KMS-11 (cell line): ENCODE measurements at regions not wholly inside any gene's neighbourhood (a gene's known extent, or its start where the extent isn't known, plus 50 kb on each side); places are given as distances from the start of the nearest gene placed in this dataset.

ENCODE experiments used
- H2AFZ ChIP-seq: fragments of 200-600 bp; sonication (generic); 2 replicates; pipeline ENCODE4 v1.6.1; 2016; ENCODE audit warnings: antibody characterized with exemption, mixed run types, low read depth
- H3K27ac ChIP-seq: fragments of 200-600 bp; sonication (generic); 2 replicates; pipeline ENCODE4 v1.6.1; 2016; ENCODE audit warnings: mild to moderate bottlenecking, mixed run types
- H3K27me3 ChIP-seq: fragments of 200-600 bp; sonication (generic); 2 replicates; pipeline ENCODE4 v1.6.1; 2017; ENCODE audit warnings: mild to moderate bottlenecking, low read depth, mixed run types, moderate library complexity; ENCODE audit not compliant: insufficient read depth
- H3K36me3 ChIP-seq: fragments of 200-600 bp; sonication (generic); 2 replicates; pipeline ENCODE4 v1.6.1; 2017; ENCODE audit warnings: mild to moderate bottlenecking, mixed run types; ENCODE audit not compliant: insufficient read depth
- H3K4me1 ChIP-seq: fragments of 200-600 bp; sonication (generic); 2 replicates; pipeline ENCODE4 v1.6.1; 2016; ENCODE audit warnings: mild to moderate bottlenecking, low read depth, mixed run types; ENCODE audit not compliant: poor library complexity, severe bottlenecking
- H3K4me2 ChIP-seq: fragments of 200-600 bp; sonication (generic); 2 replicates; pipeline ENCODE4 v1.7.0; 2016; ENCODE audit warnings: mild to moderate bottlenecking, mixed run types
- H3K4me3 ChIP-seq: fragments of 200-600 bp; sonication (generic); IDR thresholded peaks from 2 replicates; pipeline ENCODE4 v1.6.1; 2017; ENCODE audit warnings: low read depth, low read length, mixed read lengths; ENCODE audit not compliant: insufficient read depth
- H3K79me2 ChIP-seq: fragments of 200-600 bp; sonication (generic); 2 replicates; pipeline ENCODE4 v1.6.1; 2016; ENCODE audit warnings: low read depth, mixed run types; ENCODE audit not compliant: insufficient read depth
- H3K9ac ChIP-seq: fragments of 200-600 bp; sonication (generic); 2 replicates; pipeline ENCODE4 v1.6.1; 2016; ENCODE audit warnings: mild to moderate bottlenecking, mixed run types
- H4K20me1 ChIP-seq: fragments of 200-600 bp; sonication (generic); 2 replicates; pipeline ENCODE4 v1.6.1; 2016; ENCODE audit warnings: mild to moderate bottlenecking, mixed run types; ENCODE audit not compliant: insufficient read depth
- TF ChIP-seq, protein P1 (sequence below): fragments of 200-600 bp; sonication (generic); conservative IDR thresholded peaks from 2 replicates; pipeline ENCODE4 v1.6.1; 2017; ENCODE audit warnings: low read depth, mild to moderate bottlenecking, antibody characterized with exemption, low read length, moderate library complexity, mixed read lengths

- TF ChIP-seq, protein P1, sequence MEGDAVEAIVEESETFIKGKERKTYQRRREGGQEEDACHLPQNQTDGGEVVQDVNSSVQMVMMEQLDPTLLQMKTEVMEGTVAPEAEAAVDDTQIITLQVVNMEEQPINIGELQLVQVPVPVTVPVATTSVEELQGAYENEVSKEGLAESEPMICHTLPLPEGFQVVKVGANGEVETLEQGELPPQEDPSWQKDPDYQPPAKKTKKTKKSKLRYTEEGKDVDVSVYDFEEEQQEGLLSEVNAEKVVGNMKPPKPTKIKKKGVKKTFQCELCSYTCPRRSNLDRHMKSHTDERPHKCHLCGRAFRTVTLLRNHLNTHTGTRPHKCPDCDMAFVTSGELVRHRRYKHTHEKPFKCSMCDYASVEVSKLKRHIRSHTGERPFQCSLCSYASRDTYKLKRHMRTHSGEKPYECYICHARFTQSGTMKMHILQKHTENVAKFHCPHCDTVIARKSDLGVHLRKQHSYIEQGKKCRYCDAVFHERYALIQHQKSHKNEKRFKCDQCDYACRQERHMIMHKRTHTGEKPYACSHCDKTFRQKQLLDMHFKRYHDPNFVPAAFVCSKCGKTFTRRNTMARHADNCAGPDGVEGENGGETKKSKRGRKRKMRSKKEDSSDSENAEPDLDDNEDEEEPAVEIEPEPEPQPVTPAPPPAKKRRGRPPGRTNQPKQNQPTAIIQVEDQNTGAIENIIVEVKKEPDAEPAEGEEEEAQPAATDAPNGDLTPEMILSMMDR = no peak
- no peaks in the 10 kb centered on the region for H4K20me1 ChIP-seq
- H3K36me3 ChIP-seq = no peaks in the 10 kb centered on the region
- no peaks in the 10 kb centered on the region for H3K79me2 ChIP-seq
- no peak overlapping the region for H3K4me2 ChIP-seq
- H2AFZ ChIP-seq = no peak overlapping the region
- H3K4me1 ChIP-seq = no peaks in the 10 kb centered on the region
- no peaks in the 10 kb centered on the region for H3K27me3 ChIP-seq
- H3K4me3 ChIP-seq = no peak overlapping the region
- H3K9ac ChIP-seq = no peak overlapping the region
- H3K27ac ChIP-seq = no peak overlapping the region
Measured at GRCh38 chr12:63021116-63021515, 86.2 kb upstream of the PPM1H start.

GRCh38 chr12:63020269-63020668 is 85.3 kb upstream of the PPM1H start:
- no peaks in the 10 kb centered on the region for H3K27me3 ChIP-seq
- no peaks in the 10 kb centered on the region for H4K20me1 ChIP-seq
- no peaks in the 10 kb centered on the region for H3K4me1 ChIP-seq
- no peak overlapping the region for H2AFZ ChIP-seq
- H3K27ac ChIP-seq = no peak overlapping the region
- H3K4me3 ChIP-seq = no peak overlapping the region
- H3K79me2 ChIP-seq = no peaks in the 10 kb centered on the region
- TF ChIP-seq, protein P1 = no peak
- no peak overlapping the region for H3K9ac ChIP-seq
- no peak overlapping the region for H3K4me2 ChIP-seq
- H3K36me3 ChIP-seq = no peaks in the 10 kb centered on the region

DNA sequence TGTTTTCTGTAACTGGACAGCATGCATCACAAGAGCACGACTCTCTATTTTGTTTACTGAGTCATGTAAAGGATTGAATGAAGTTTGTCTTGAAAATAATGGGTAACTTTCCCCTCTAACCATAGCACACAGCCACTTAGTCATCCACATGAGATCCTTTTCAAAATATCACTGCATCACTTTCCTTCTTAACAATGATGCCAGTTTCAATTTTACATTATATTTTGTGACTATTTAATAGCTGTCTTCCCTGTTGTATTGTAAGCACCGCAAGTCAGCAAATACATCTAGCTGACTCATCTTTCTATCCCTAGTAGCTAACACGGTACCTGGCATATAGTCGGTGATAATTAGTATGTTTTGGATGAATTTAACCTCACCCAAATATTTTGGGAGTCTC is 83.3 kb upstream of the PPM1H start:
- no peak overlapping the region for H2AFZ ChIP-seq
- H3K79me2 ChIP-seq = no peaks in the 10 kb centered on the region
- TF ChIP-seq, protein P1 = no peak
- no peaks in the 10 kb centered on the region for H3K36me3 ChIP-seq
- H3K4me3 ChIP-seq = no peak overlapping the region
- H4K20me1 ChIP-seq = no peaks in the 10 kb centered on the region
- no peaks in the 10 kb centered on the region for H3K27me3 ChIP-seq
- no peak overlapping the region for H3K27ac ChIP-seq
- no peak overlapping the region for H3K9ac ChIP-seq
- no peak overlapping the region for H3K4me2 ChIP-seq
- no peaks in the 10 kb centered on the region for H3K4me1 ChIP-seq

DNA sequence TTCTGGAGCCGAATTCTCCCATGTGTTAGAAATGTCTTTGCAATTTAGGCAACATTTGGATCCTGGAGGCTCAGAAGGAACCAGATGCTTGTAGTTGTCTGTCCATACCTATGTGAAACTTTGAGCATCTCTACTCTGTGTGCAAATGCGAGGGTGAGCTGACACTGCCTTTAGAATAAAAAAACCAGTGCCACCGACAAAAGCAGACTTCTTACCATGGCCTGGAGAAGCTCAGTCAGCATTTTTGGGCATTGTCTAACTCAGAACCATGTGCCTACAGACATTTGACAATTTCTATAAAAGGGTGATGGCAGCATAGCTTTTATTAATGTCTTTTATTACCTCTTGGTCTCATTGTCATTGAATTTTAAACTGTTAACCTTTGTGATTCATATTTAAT is 78.4 kb upstream of the PPM1H start:
- Histone ChIP-seq H3K4me1 (no peaks in the 10 kb centered on the region), H4K20me1 (no peaks in the 10 kb centered on the region), H2AFZ (no peak overlapping the region), H3K27me3 (no peaks in the 10 kb centered on the region), H3K79me2 (no peaks in the 10 kb centered on the region), H3K9ac (no peak overlapping the region), H3K4me2 (no peak overlapping the region), H3K36me3 (no peaks in the 10 kb centered on the region), H3K4me3 (no peak overlapping the region), H3K27ac (no peak overlapping the region)
- TF ChIP-seq, protein P1 = no peak
